Mesendoderm (in vitro differentiated cells): ENCODE measurements at regions not wholly inside any gene's neighbourhood (a gene's known extent, or its start where the extent isn't known, plus 50 kb on each side); places are given as distances from the start of the nearest gene placed in this dataset.

ENCODE experiments used
- DNase-seq: peaks from one replicate; pipeline ENCODE4 v3.0.0; 2013
- H2AK5ac ChIP-seq: 2 replicates; pipeline ENCODE4 v1.6.1; 2013; ENCODE audit warnings: low read length, inconsistent platforms
- H2BK120ac ChIP-seq: 2 replicates; pipeline ENCODE4 v1.6.1; 2013; ENCODE audit warnings: low read depth, mild to moderate bottlenecking, low read length, moderate library complexity, mixed read lengths
- H2BK15ac ChIP-seq: replicated peaks from 2 replicates; pipeline ENCODE4 v1.6.1; 2013; ENCODE audit warnings: low read depth, mild to moderate bottlenecking, moderate library complexity
- H2BK5ac ChIP-seq: 2 replicates; pipeline ENCODE4 v1.6.1; 2013; ENCODE audit warnings: low read length, inconsistent platforms
- H3K18ac ChIP-seq: 2 replicates; pipeline ENCODE4 v1.6.1; 2013; ENCODE audit warnings: mild to moderate bottlenecking, low read length, mixed read lengths
- H3K23ac ChIP-seq: one replicate; pipeline ENCODE4 v1.6.1; 2013; ENCODE audit warnings: low read length
- H3K27ac ChIP-seq: 2 replicates; pipeline ENCODE4 v1.5.1; 2013; ENCODE audit warnings: low read depth, mild to moderate bottlenecking, inconsistent platforms, low read length, moderate library complexity
- H3K27me3 ChIP-seq: 2 replicates; pipeline ENCODE4 v1.6.1; 2013; ENCODE audit warnings: low read length, control low read depth, mild to moderate bottlenecking, inconsistent platforms; ENCODE audit not compliant: insufficient read depth, poor library complexity
- H3K36me3 ChIP-seq: 2 replicates; pipeline ENCODE4 v1.6.1; 2013; ENCODE audit warnings: low read length, inconsistent platforms; ENCODE audit not compliant: control insufficient read depth, insufficient read depth
- H3K4ac ChIP-seq: one replicate; pipeline ENCODE4 v1.6.1; 2013; ENCODE audit warnings: low read depth, mild to moderate bottlenecking, low read length, moderate library complexity
- H3K4me1 ChIP-seq: 2 replicates; pipeline ENCODE4 v1.6.1; 2013; ENCODE audit warnings: low read depth, low read length, inconsistent platforms; ENCODE audit not compliant: control insufficient read depth
- H3K4me2 ChIP-seq: 2 replicates; pipeline ENCODE4 v1.6.1; 2013; ENCODE audit warnings: low read length
- H3K4me3 ChIP-seq: 2 replicates; pipeline ENCODE4 v1.5.1; 2013; ENCODE audit warnings: mild to moderate bottlenecking, low read length
- H3K56ac ChIP-seq: one replicate; pipeline ENCODE4 v1.6.1; 2013; ENCODE audit warnings: low read length
- H3K79me1 ChIP-seq: 2 replicates; pipeline ENCODE4 v1.6.1; 2013; ENCODE audit warnings: low read length, inconsistent platforms
- H3K79me2 ChIP-seq: 2 replicates; pipeline ENCODE4 v1.6.1; 2013; ENCODE audit warnings: mild to moderate bottlenecking, low read length; ENCODE audit not compliant: control insufficient read depth, insufficient read depth
- H3K9ac ChIP-seq: 2 replicates; pipeline ENCODE4 v1.6.1; 2013; ENCODE audit warnings: low read length, inconsistent platforms
- H4K5ac ChIP-seq: one replicate; pipeline ENCODE4 v1.6.1; 2013; ENCODE audit warnings: low read length
- H4K8ac ChIP-seq: one replicate; pipeline ENCODE4 v1.6.1; 2013; ENCODE audit warnings: low read depth, mild to moderate bottlenecking, control low read depth, low read length, moderate library complexity
- WGBS: extraction: QIAGEN DNeasy Blood & Tissue Kit; methylation state at CpG from one replicate; pipeline ENCODE4 v1.1.7; 2013; ENCODE audit warnings: low lambda C conversion rate, missing lambda C conversion rate; ENCODE audit not compliant: insufficient coverage; ENCODE audit errors: extremely low coverage; 5-methylcytosine and 5-hydroxymethylcytosine counted together

- H3K23ac ChIP-seq, result no peak overlapping the region
- no peaks in the 10 kb centered on the region for H3K79me1 ChIP-seq
- no peaks in the 10 kb centered on the region for H3K79me2 ChIP-seq
- no peak overlapping the region for H3K9ac ChIP-seq
- no peaks in the 10 kb centered on the region for H3K27me3 ChIP-seq
- H3K36me3 ChIP-seq, result no peaks in the 10 kb centered on the region
- no peak overlapping the region for H2BK15ac ChIP-seq
- H3K18ac ChIP-seq, result no peak overlapping the region
- no peak overlapping the region for H3K27ac ChIP-seq
- H2BK5ac ChIP-seq, result no peak overlapping the region
- no CpG with 5 or more reads among the region's 1 CpG for WGBS
- DNase-seq, result no peak
- no peak overlapping the region for H3K56ac ChIP-seq
- H3K4me3 ChIP-seq, result no peak overlapping the region
- H3K4me2 ChIP-seq, result no peak overlapping the region
- H3K4ac ChIP-seq, result no peak overlapping the region
- H4K8ac ChIP-seq, result no peak overlapping the region
- H2AK5ac ChIP-seq, result no peak overlapping the region
- no peak overlapping the region for H2BK120ac ChIP-seq
- H4K5ac ChIP-seq, result no peak overlapping the region
- no peaks in the 10 kb centered on the region for H3K4me1 ChIP-seq
Measured at GRCh38 chr3:127121885-127122284, 71.0 kb upstream of the PRR23E start.

- no peak overlapping the region for H2AK5ac ChIP-seq
- no peak overlapping the region for H4K8ac ChIP-seq
- no CpG with 5 or more reads among the region's 2 CpGs for WGBS
- no peak overlapping the region for H3K4me2 ChIP-seq
- H3K56ac ChIP-seq, result no peak overlapping the region
- no peak overlapping the region for H3K27ac ChIP-seq
- H3K79me1 ChIP-seq, result no peaks in the 10 kb centered on the region
- H3K4me1 ChIP-seq, result no peaks in the 10 kb centered on the region
- H3K18ac ChIP-seq, result no peak overlapping the region
- H2BK15ac ChIP-seq, result no peak overlapping the region
- H2BK5ac ChIP-seq, result no peak overlapping the region
- no peak overlapping the region for H3K23ac ChIP-seq
- H3K4me3 ChIP-seq, result no peak overlapping the region
- no peak overlapping the region for H4K5ac ChIP-seq
- H3K27me3 ChIP-seq, result no peaks in the 10 kb centered on the region
- H2BK120ac ChIP-seq, result no peak overlapping the region
- H3K9ac ChIP-seq, result no peak overlapping the region
- no peak overlapping the region for H3K4ac ChIP-seq
- H3K79me2 ChIP-seq, result no peaks in the 10 kb centered on the region
- H3K36me3 ChIP-seq, result no peaks in the 10 kb centered on the region
- no peak for DNase-seq
Measured at GRCh38 chr3:127123533-127123932, 69.4 kb upstream of the PRR23E start.

GRCh38 chr3:127124120-127124519 lies 68.8 kb upstream of the PRR23E start:
- Histone ChIP-seq H3K79me1 (no peaks in the 10 kb centered on the region), H3K56ac (no peak overlapping the region), H3K23ac (no peak overlapping the region), H3K4ac (no peak overlapping the region), H2BK5ac (no peak overlapping the region), H4K8ac (no peak overlapping the region), H3K36me3 (no peaks in the 10 kb centered on the region), H3K9ac (no peak overlapping the region), H3K18ac (no peak overlapping the region), H3K27ac (no peak overlapping the region), H3K4me2 (no peak overlapping the region), H3K4me3 (no peak overlapping the region), H2AK5ac (no peak overlapping the region), H2BK120ac (no peak overlapping the region), H4K5ac (no peak overlapping the region), H3K79me2 (no peaks in the 10 kb centered on the region), H2BK15ac (no peak overlapping the region), H3K27me3 (no peaks in the 10 kb centered on the region), H3K4me1 (no peaks in the 10 kb centered on the region)
- DNase-seq, result peak; percentile 45
- no CpG with 5 or more reads among the region's 4 CpGs for WGBS

- WGBS, result no CpG with 5 or more reads among the region's 10 CpGs
- H2BK5ac ChIP-seq, result no peak overlapping the region
- no peaks in the 10 kb centered on the region for H3K36me3 ChIP-seq
- no peak overlapping the region for H3K4me2 ChIP-seq
- no peaks in the 10 kb centered on the region for H3K79me1 ChIP-seq
- H3K4ac ChIP-seq, result no peak overlapping the region
- no peak overlapping the region for H4K8ac ChIP-seq
- no peaks in the 10 kb centered on the region for H3K79me2 ChIP-seq
- no peak overlapping the region for H3K4me3 ChIP-seq
- no peak overlapping the region for H3K56ac ChIP-seq
- H3K27ac ChIP-seq, result no peak overlapping the region
- no peak overlapping the region for H3K18ac ChIP-seq
- no peak overlapping the region for H2BK15ac ChIP-seq
- H3K23ac ChIP-seq, result no peak overlapping the region
- H2BK120ac ChIP-seq, result no peak overlapping the region
- H3K27me3 ChIP-seq, result peaks cover 5% of the 10 kb centered on the region
- H3K9ac ChIP-seq, result no peak overlapping the region
- no peak for DNase-seq
- no peak overlapping the region for H4K5ac ChIP-seq
- no peak overlapping the region for H2AK5ac ChIP-seq
- no peaks in the 10 kb centered on the region for H3K4me1 ChIP-seq
Measured at GRCh38 chr3:127131424-127132170, 61.3 kb upstream of the PRR23E start.

GRCh38 chr3:127132876-127133275 lies 60.1 kb upstream of the PRR23E start:
- Histone ChIP-seq H4K8ac (no peak overlapping the region), H3K4me3 (no peak overlapping the region), H2AK5ac (no peak overlapping the region), H3K4me2 (no peak overlapping the region), H2BK120ac (no peak overlapping the region), H4K5ac (no peak overlapping the region), H3K27me3 (peaks cover 5% of the 10 kb centered on the region), H3K18ac (no peak overlapping the region), H3K23ac (no peak overlapping the region), H2BK5ac (no peak overlapping the region), H3K4me1 (no peaks in the 10 kb centered on the region), H2BK15ac (no peak overlapping the region), H3K9ac (no peak overlapping the region), H3K4ac (no peak overlapping the region), H3K79me2 (no peaks in the 10 kb centered on the region), H3K79me1 (no peaks in the 10 kb centered on the region), H3K56ac (no peak overlapping the region), H3K27ac (no peak overlapping the region), H3K36me3 (no peaks in the 10 kb centered on the region)
- WGBS, result no CpG with 5 or more reads among the region's 5 CpGs
- DNase-seq, result no peak

- no peak overlapping the region for H3K9ac ChIP-seq
- H3K36me3 ChIP-seq, result no peaks in the 10 kb centered on the region
- H2BK5ac ChIP-seq, result no peak overlapping the region
- H3K23ac ChIP-seq, result no peak overlapping the region
- H3K79me1 ChIP-seq, result no peaks in the 10 kb centered on the region
- H2BK15ac ChIP-seq, result no peak overlapping the region
- H2BK120ac ChIP-seq, result no peak overlapping the region
- H3K4me1 ChIP-seq, result no peaks in the 10 kb centered on the region
- H3K4me3 ChIP-seq, result no peak overlapping the region
- H3K4ac ChIP-seq, result no peak overlapping the region
- DNase-seq, result no peak
- H4K5ac ChIP-seq, result no peak overlapping the region
- H3K56ac ChIP-seq, result no peak overlapping the region
- no peak overlapping the region for H3K27ac ChIP-seq
- H3K79me2 ChIP-seq, result no peaks in the 10 kb centered on the region
- no CpG with 5 or more reads among the region's 5 CpGs for WGBS
- no peak overlapping the region for H3K18ac ChIP-seq
- H3K4me2 ChIP-seq, result no peak overlapping the region
- no peak overlapping the region for H2AK5ac ChIP-seq
- no peak overlapping the region for H4K8ac ChIP-seq
- H3K27me3 ChIP-seq, result peaks cover 5% of the 10 kb centered on the region
Measured at GRCh38 chr3:127133971-127134370, 59.0 kb upstream of the PRR23E start.
